K562 (cell line): ENCODE measurements at regions not wholly inside any gene's neighbourhood (a gene's known extent, or its start where the extent isn't known, plus 50 kb on each side); places are given as distances from the start of the nearest gene placed in this dataset.

ENCODE experiments used
- ARID1B ChIP-seq: fragments of 450-650 bp; IDR thresholded peaks from 2 replicates; pipeline ENCODE4 v1.6.1; 2016; ENCODE audit warnings: antibody characterized with exemption, mild to moderate bottlenecking, inconsistent platforms
- ATF7 ChIP-seq: fragments of 450-650 bp; IDR thresholded peaks from 2 replicates; pipeline ENCODE4 v1.7.1; 2014; ENCODE audit warnings: mild to moderate bottlenecking, moderate library complexity
- BACH1 ChIP-seq: fragments of 200-800 bp; sonication (Bioruptor generic); IDR thresholded peaks from 2 replicates; pipeline ENCODE4 v1.6.1; 2016; ENCODE audit warnings: missing genetic modification characterization, missing compliant biosample characterization
- C11orf30 ChIP-seq: fragments of 450-650 bp; IDR thresholded peaks from 2 replicates; pipeline ENCODE4 v1.6.1; 2016; ENCODE audit warnings: low read depth, mild to moderate bottlenecking
- CBX1 ChIP-seq: sonication (generic); IDR thresholded peaks from 2 replicates; pipeline ENCODE4 v1.6.1; 2016; ENCODE audit warnings: antibody characterized with exemption, low read depth, mild to moderate bottlenecking
- CREM ChIP-seq: IDR thresholded peaks from 2 replicates; pipeline ENCODE4 v1.6.1; 2014; ENCODE audit warnings: antibody characterized with exemption, low read depth
- ETV5 ChIP-seq: sonication (generic); formaldehyde crosslinking; IDR thresholded peaks from 2 replicates; pipeline ENCODE4 v1.4.0; 2020; ENCODE audit warnings: low read depth, mild to moderate bottlenecking, missing genetic modification reagents
- FOSL1 ChIP-seq: fragments of 200-800 bp; sonication (Bioruptor generic); conservative IDR thresholded peaks from 2 replicates; pipeline ENCODE4 v1.6.1; 2016; ENCODE audit warnings: missing genetic modification characterization, missing compliant biosample characterization
- HCFC1 ChIP-seq: IDR thresholded peaks from 2 replicates; pipeline ENCODE4 v1.6.1; 2012; ENCODE audit warnings: low read depth, low read length, improper control_type of control experiment
- JUND ChIP-seq, 2 experiments: IDR thresholded peaks; 2 replicates in 1 of 2; 3 replicates in 1 of 2; pipeline ENCODE4 v1.6.1; 2011; ENCODE audit warnings: borderline replicate concordance in 2 of 2, low read depth in 2 of 2, low read length in 2 of 2, improper control_type of control experiment in 1 of 2, missing biosample characterization in 1 of 2, missing genetic modification characterization in 1 of 2, missing genetic modification reagents in 1 of 2
- MAFK ChIP-seq: IDR thresholded peaks from 2 replicates; pipeline ENCODE4 v1.6.1; 2011; ENCODE audit warnings: low read length, improper control_type of control experiment
- MAZ ChIP-seq, 2 experiments: fragments of 450-650 bp in 1 of 2; sonication (generic) in 1 of 2; formaldehyde crosslinking; IDR thresholded peaks in 1 of 2; conservative IDR thresholded peaks in 1 of 2; 2 replicates each; pipeline versions ENCODE4 v1.4.0 to v1.5.0; 2020; ENCODE audit warnings: mild to moderate bottlenecking in 1 of 2, missing genetic modification reagents in 1 of 2
- MTA2 ChIP-seq: fragments of 450-650 bp; IDR thresholded peaks from 2 replicates; pipeline ENCODE4 v1.6.1; 2016; ENCODE audit warnings: low read depth
- NFE2 ChIP-seq: IDR thresholded peaks from 2 replicates; pipeline ENCODE4 v1.6.1; 2014; ENCODE audit warnings: antibody characterized with exemption, low read depth
- SMARCA4 ChIP-seq: fragments of 450-650 bp; IDR thresholded peaks from 2 replicates; pipeline ENCODE4 v1.6.1; 2016
- TBP ChIP-seq: optimal IDR thresholded peaks from 2 replicates; pipeline ENCODE3; 2011; ENCODE audit warnings: low read depth, low read length, improper control_type of control experiment
- TRIM28 ChIP-seq: fragments of 450-650 bp; IDR thresholded peaks from 2 replicates; pipeline ENCODE4 v1.6.1; 2017
- ZBTB17 ChIP-seq: fragments of 450-650 bp; formaldehyde crosslinking; IDR thresholded peaks from 2 replicates; pipeline ENCODE4 v1.4.0; 2020; ENCODE audit warnings: mild to moderate bottlenecking
- ZNF699 ChIP-seq: fragments of 250-450 bp; sonication (Bioruptor Pico); IDR thresholded peaks from 2 replicates; pipeline ENCODE4 v1.8.0; 2021; ENCODE audit warnings: mild to moderate bottlenecking, moderate library complexity; ENCODE audit not compliant: insufficient replicate concordance
- ZNF766 ChIP-seq: fragments of 200-800 bp; sonication (Bioruptor generic); conservative IDR thresholded peaks from 2 replicates; pipeline ENCODE4 v1.6.1; 2016; ENCODE audit warnings: missing genetic modification characterization, missing compliant biosample characterization
- TF ChIP-seq, protein P1 (sequence below), 3 experiments: fragments of 200-800 bp in 1 of 3; fragments of 250-450 bp in 1 of 3; fragments of 450-650 bp in 1 of 3; sonication (Bioruptor Pico) in 1 of 3; sonication (Bioruptor generic) in 1 of 3; formaldehyde crosslinking in 1 of 3; IDR thresholded peaks; 2 replicates each; pipeline versions ENCODE4 v1.6.1 to v1.8.0; 2016 to 2022; ENCODE audit warnings: mild to moderate bottlenecking in 2 of 3, missing genetic modification characterization in 2 of 3, missing compliant biosample characterization in 1 of 3, moderate library complexity in 1 of 3
- TF ChIP-seq, protein P2 (sequence below): fragments of 450-650 bp; IDR thresholded peaks from one replicate; pipeline ENCODE4 v1.6.1; 2018; ENCODE audit warnings: mild to moderate bottlenecking, moderate library complexity; ENCODE audit not compliant: partially characterized antibody
- TF ChIP-seq, protein P3 (sequence below), 2 experiments: fragments of 450-650 bp in 1 of 2; sonication (generic) in 1 of 2; formaldehyde crosslinking in 1 of 2; IDR thresholded peaks in 1 of 2; conservative IDR thresholded peaks in 1 of 2; 2 replicates each; pipeline versions ENCODE4 v1.6.1 to v1.8.1; 2016 to 2023; ENCODE audit warnings: mild to moderate bottlenecking in 2 of 2, moderate library complexity in 2 of 2, inconsistent platforms in 1 of 2, missing genetic modification reagents in 1 of 2

DNA sequence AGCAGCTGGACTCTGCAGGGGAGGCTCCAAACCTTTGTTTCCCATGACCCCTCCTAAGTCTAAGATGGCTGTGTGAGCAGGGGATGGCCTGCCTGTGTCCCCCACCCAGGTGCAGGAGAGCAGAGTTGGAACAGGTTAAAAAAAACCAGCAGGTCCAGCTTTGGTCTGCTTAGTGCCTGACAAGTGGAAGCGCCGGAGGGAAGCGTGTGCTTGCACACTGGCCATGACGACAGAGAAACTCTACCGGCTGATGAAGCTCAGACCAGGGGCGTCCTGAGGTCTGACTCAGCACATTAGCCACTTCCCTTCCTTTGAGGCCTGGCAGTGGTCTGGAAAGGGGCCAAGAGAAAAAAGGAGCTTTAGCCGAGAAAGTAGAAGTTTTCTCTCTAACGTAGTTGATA lies 280.1 kb downstream of the VRK1 start (continued):
- TF ChIP-seq, protein P1, sequence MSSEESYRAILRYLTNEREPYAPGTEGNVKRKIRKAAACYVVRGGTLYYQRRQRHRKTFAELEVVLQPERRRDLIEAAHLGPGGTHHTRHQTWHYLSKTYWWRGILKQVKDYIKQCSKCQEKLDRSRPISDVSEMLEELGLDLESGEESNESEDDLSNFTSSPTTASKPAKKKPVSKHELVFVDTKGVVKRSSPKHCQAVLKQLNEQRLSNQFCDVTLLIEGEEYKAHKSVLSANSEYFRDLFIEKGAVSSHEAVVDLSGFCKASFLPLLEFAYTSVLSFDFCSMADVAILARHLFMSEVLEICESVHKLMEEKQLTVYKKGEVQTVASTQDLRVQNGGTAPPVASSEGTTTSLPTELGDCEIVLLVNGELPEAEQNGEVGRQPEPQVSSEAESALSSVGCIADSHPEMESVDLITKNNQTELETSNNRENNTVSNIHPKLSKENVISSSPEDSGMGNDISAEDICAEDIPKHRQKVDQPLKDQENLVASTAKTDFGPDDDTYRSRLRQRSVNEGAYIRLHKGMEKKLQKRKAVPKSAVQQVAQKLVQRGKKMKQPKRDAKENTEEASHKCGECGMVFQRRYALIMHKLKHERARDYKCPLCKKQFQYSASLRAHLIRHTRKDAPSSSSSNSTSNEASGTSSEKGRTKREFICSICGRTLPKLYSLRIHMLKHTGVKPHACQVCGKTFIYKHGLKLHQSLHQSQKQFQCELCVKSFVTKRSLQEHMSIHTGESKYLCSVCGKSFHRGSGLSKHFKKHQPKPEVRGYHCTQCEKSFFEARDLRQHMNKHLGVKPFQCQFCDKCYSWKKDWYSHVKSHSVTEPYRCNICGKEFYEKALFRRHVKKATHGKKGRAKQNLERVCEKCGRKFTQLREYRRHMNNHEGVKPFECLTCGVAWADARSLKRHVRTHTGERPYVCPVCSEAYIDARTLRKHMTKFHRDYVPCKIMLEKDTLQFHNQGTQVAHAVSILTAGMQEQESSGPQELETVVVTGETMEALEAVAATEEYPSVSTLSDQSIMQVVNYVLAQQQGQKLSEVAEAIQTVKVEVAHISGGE (CRISPR knock-in tag; IDR thresholded peaks at IDR 0.05): peak in 1 of 3 experiments; percentile 60; a peak in 1 of 6 replicates
- TF ChIP-seq NFE2 (peak; percentile 98), FOSL1 (tag) (peak; percentile 30; the same call in 1 of the 2 replicates), MAZ (CRISPR knock-in tag; conservative IDR thresholded peaks at IDR 0.05 in 1 of 2, IDR thresholded peaks at IDR 0.05 in 1 of 2) (peak in 1 of 2 experiments; percentile 36; a peak in 1 of 4 replicates), ZBTB17 (CRISPR knock-in tag) (peak; percentile 52; the same call in 1 of the 2 replicates), CREM (peak; percentile 77), MTA2 (no peak), BACH1 (tag) (peak; percentile 88), ZNF766 (CRISPR knock-in tag) (peak; percentile 71; the same call in 1 of the 2 replicates), C11orf30 (peak; percentile 98), CBX1 (0 out of 2 replicates have a peak, but pooled peaks have one; percentile 24), HCFC1 (0 out of 2 replicates have a peak, but pooled peaks have one; percentile 15), ETV5 (no peak), TRIM28 (no peak), ARID1B (peak; percentile 35; the same call in 1 of the 2 replicates), TBP (peak; percentile 18), JUND (IDR thresholded peaks at IDR 0.05; ENCODE audit: borderline replicate concordance, low read depth, low read length) (peak; percentile 68; the same call in 1 of the 2 replicates), JUND (tag; IDR thresholded peaks at IDR 0.05; ENCODE audit: borderline replicate concordance, low read depth, low read length) (peak; percentile 65; the same call in 1 of the 3 replicates), ZNF699 (no peak), SMARCA4 (peak; percentile 22; the same call in 1 of the 2 replicates), ATF7 (peak; percentile 64; the same call in 1 of the 2 replicates), MAFK (peak; percentile 97)
- TF ChIP-seq, protein P2, sequence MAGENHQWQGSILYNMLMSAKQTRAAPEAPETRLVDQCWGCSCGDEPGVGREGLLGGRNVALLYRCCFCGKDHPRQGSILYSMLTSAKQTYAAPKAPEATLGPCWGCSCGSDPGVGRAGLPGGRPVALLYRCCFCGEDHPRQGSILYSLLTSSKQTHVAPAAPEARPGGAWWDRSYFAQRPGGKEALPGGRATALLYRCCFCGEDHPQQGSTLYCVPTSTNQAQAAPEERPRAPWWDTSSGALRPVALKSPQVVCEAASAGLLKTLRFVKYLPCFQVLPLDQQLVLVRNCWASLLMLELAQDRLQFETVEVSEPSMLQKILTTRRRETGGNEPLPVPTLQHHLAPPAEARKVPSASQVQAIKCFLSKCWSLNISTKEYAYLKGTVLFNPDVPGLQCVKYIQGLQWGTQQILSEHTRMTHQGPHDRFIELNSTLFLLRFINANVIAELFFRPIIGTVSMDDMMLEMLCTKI: no peak
- TF ChIP-seq, protein P3, sequence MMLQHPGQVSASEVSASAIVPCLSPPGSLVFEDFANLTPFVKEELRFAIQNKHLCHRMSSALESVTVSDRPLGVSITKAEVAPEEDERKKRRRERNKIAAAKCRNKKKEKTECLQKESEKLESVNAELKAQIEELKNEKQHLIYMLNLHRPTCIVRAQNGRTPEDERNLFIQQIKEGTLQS (IDR thresholded peaks at IDR 0.05): peak; percentile 50; the same call in 1 of the 2 replicates
- TF ChIP-seq, protein P3 (CRISPR knock-in tag; conservative IDR thresholded peaks at IDR 0.05): no peak
